GM18502 (cell line): ENCODE measurements at regions not wholly inside any gene's neighbourhood (a gene's known extent, or its start where the extent isn't known, plus 50 kb on each side); places are given as distances from the start of the nearest gene placed in this dataset.

Experiments used
- ATAC-seq: cut with Tn5 transposase; IDR thresholded peaks from one replicate; pipeline ENCODE4 v1.9.1; 2021; ENCODE audit warnings: mild to moderate bottlenecking; ENCODE audit not compliant: unreplicated experiment, poor library complexity

GRCh38 chr12:46439793-46440511 lies 67.4 kb upstream of the SLC38A2 start:
- ATAC-seq, result no peak

- ATAC-seq, result no peak
These were observed 66.2 kb upstream of the SLC38A2 start for GRCh38 chr12:46438719-46439319.

- no peak for ATAC-seq
These were observed 65.7 kb upstream of the SLC38A2 start for GRCh38 chr12:46438256-46438655.

- ATAC-seq, result no peak
These were observed 64.9 kb upstream of the SLC38A2 start for GRCh38 chr12:46437469-46437868.

- no peak for ATAC-seq
These were observed 64.2 kb upstream of the SLC38A2 start for GRCh38 chr12:46436747-46437146.

- no peak for ATAC-seq
These were observed 63.1 kb upstream of the SLC38A2 start for GRCh38 chr12:46435625-46436024.

- no peak for ATAC-seq
These were observed 62.5 kb upstream of the SLC38A2 start for GRCh38 chr12:46435029-46435428.

GRCh38 chr12:46433829-46434228 lies 61.3 kb upstream of the SLC38A2 start:
- no peak for ATAC-seq

- no peak for ATAC-seq
These were observed 59.8 kb upstream of the SLC38A2 start for GRCh38 chr12:46432325-46432724.

- ATAC-seq, result no peak
These were observed 57.9 kb upstream of the SLC38A2 start for GRCh38 chr12:46430340-46430948.
